ENCODE measurements at regions not wholly inside any gene's neighbourhood (a gene's known extent, or its start where the extent isn't known, plus 50 kb on each side); places are given as distances from the start of the nearest gene placed in this dataset.

GRCh38 chr2:150174056-150174805 lies 313.2 kb downstream of the RND3 start:
- TF ChIP-seq CTCF (conservative IDR thresholded peaks at IDR 0.05; ENCODE audit: low read depth, low read length): no peak
- no peak overlapping the region for H3K4me3 ChIP-seq (ENCODE audit: low read depth, low read length)
- peak; percentile 5 for DNase-seq (ENCODE audit: low read depth)

DNA sequence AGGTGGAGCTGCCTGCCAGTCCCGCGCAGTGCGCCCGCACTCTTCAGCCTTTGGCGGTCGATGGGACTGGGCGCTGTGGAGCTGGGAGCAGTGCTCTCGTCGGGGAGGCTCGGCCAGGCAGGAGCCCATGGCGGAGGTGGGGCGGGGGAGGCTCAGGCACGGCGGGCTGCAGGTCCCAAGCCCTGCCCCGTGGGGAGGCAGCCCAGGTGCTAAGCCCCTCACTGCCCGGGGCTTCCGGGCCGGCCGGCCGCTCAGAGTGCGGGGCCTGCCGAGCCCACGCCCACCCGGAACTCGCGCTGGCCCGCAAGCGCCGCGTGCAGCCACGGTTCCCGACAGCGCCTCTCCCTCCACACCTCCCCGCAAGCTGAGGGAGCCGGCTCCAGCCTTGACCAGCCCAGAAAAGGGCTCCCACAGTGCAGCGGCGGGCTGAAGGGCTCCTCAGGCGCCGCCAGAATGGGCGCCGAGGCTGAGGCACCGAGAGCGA lies 316.4 kb downstream of the RND3 start:
- no peak overlapping the region for H3K4me3 ChIP-seq (ENCODE audit: low read depth, low read length)
- no peak for TF ChIP-seq CTCF (conservative IDR thresholded peaks at IDR 0.05; ENCODE audit: low read depth, low read length)
- DNase-seq (ENCODE audit: low read depth): no peak

DNA sequence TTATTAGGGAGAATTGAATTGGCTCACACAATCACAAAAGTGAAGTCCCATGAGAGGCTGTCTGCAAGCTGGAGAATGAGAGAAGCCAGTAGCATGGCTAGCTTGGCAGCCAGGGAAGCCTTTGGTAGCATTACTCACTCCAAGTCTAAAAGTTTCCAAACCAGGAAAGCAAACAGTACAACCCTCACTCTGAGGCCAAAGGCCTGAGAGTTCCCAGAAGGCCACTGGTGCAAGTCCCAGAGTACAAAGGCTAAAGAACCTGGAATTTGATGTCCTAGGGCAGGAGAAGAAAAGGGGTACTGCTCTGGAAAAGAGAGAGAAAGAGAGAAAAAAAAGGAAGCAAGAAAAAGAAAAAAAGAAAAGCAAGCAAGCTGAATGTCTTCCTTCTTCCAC lies 318.2 kb downstream of the RND3 start:
- DNase-seq (ENCODE audit: low read depth): peak; percentile 68

DNA sequence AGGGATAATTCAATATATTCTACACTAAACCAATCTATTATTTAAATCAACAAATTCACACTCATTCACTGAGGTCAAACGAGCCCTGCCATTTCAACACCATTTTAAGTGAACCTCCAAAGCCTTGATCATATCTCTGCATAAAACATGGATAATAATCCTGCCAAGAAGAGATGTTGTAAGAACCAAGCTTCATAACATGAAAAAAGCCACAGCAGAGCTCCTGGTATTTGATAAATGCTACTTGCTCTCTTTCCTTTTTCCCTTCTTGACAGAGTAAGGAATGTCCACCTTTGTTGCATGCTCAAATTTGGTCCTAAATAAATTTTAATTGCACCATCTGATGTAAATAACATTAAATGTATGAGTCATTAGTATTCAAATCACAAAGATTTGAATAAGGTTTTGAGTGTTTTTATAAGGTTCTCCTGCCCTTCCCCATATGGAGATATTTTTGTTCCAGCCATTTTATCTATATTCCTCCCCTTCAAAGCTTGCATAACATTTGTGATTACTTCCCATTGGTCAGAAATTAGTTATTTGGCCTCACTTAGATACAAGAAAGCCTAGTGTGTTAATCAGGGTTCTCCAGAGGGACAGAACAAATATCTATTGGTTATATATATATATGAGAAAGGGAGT lies 318.8 kb downstream of the RND3 start:
- TF ChIP-seq CTCF (conservative IDR thresholded peaks at IDR 0.05; ENCODE audit: low read depth, low read length): no peak
- H3K4me3 ChIP-seq (ENCODE audit: low read depth, low read length): no peak overlapping the region
- DNase-seq (ENCODE audit: low read depth): peak; percentile 74

More for the DNA sequence above, 318.2 kb downstream of the RND3 start:
- H3K4me3 ChIP-seq (ENCODE audit: low read depth, low read length): no peak overlapping the region
- no peak for TF ChIP-seq CTCF (conservative IDR thresholded peaks at IDR 0.05; ENCODE audit: low read depth, low read length)

- peak; percentile 83 for DNase-seq (ENCODE audit: low read depth)
- no peak for TF ChIP-seq CTCF (conservative IDR thresholded peaks at IDR 0.05; ENCODE audit: low read depth, low read length)
- H3K4me3 ChIP-seq (ENCODE audit: low read depth, low read length): no peak overlapping the region
Observed at GRCh38 chr2:150167711-150168110, 319.8 kb downstream of the RND3 start.

GRCh38 chr2:150166313-150167051 lies 321.0 kb downstream of the RND3 start:
- DNase-seq (ENCODE audit: low read depth): no peak
- TF ChIP-seq CTCF (conservative IDR thresholded peaks at IDR 0.05; ENCODE audit: low read depth, low read length): no peak
- H3K4me3 ChIP-seq (ENCODE audit: low read depth, low read length): no peak overlapping the region
